HEK293 (cell line): ENCODE measurements at regions not wholly inside any gene's neighbourhood (a gene's known extent, or its start where the extent isn't known, plus 50 kb on each side); places are given as distances from the start of the nearest gene placed in this dataset.

Experiments used
- CTCF ChIA-PET: fragments of 350-600 bp; formaldehyde crosslinking; extraction: SDS; loops from one replicate; lab custom pipeline; 2021; ENCODE audit warnings: antibody characterized with exemption; lab: Yijun Ruan, JAX
- POLR2A ChIA-PET: fragments of 300-600 bp; formaldehyde crosslinking; extraction: SDS; loops from one replicate; lab custom pipeline; 2020; ENCODE audit warnings: antibody characterized with exemption, inconsistent platforms; lab: Yijun Ruan, JAX
- H3K27ac ChIP-seq: fragments of 200-500 bp; sonication (Bioruptor generic); 2 replicates; pipeline ENCODE4 v1.5.1; 2014; ENCODE audit warnings: low read depth, low read length, control low read depth, inconsistent platforms; ENCODE audit errors: extremely low read depth
- H3K36me3 ChIP-seq, 2 experiments: fragments of 200-500 bp in 1 of 2; sonication (Bioruptor generic) in 1 of 2; 1 replicate in 1 of 2; 2 replicates in 1 of 2; pipeline ENCODE4 v1.5.1; 2014 to 2017; ENCODE audit warnings: inconsistent platforms in 2 of 2, low read length in 2 of 2; ENCODE audit not compliant: control insufficient read depth in 2 of 2, insufficient read depth in 1 of 2
- H3K4me1 ChIP-seq: fragments of 200-500 bp; sonication (Bioruptor generic); 2 replicates; pipeline ENCODE4 v1.5.1; 2014; ENCODE audit warnings: mild to moderate bottlenecking, low read length, inconsistent platforms; ENCODE audit not compliant: control insufficient read depth, insufficient read depth
- H3K4me3 ChIP-seq: 2 replicates; pipeline ENCODE4 v1.5.1; 2011; ENCODE audit warnings: low read depth, mild to moderate bottlenecking, control low read depth, low read length, moderate library complexity
- H3K9me3 ChIP-seq: fragments of 200-500 bp; sonication (Bioruptor generic); 2 replicates; pipeline ENCODE4 v1.5.1; 2014; ENCODE audit warnings: low read depth, low read length, inconsistent platforms; ENCODE audit not compliant: control insufficient read depth, insufficient read depth
- EGR2 ChIP-seq: fragments of 450-650 bp; formaldehyde crosslinking; IDR thresholded peaks from 2 replicates; pipeline ENCODE4 v1.5.1; 2016; ENCODE audit warnings: low read depth, missing biosample characterization, missing genetic modification characterization
- FEZF1 ChIP-seq: fragments of 450-650 bp; formaldehyde crosslinking; IDR thresholded peaks from 2 replicates; pipeline ENCODE4 v1.5.1; 2016; ENCODE audit warnings: missing biosample characterization, missing genetic modification characterization
- GLIS2 ChIP-seq: fragments of 450-650 bp; formaldehyde crosslinking; IDR thresholded peaks from 2 replicates; pipeline ENCODE4 v1.5.1; 2016; ENCODE audit warnings: missing biosample characterization, missing genetic modification characterization
- HOXD13 ChIP-seq: sonication (generic); formaldehyde crosslinking; IDR thresholded peaks from 2 replicates; pipeline ENCODE4 v1.8.0; 2022; ENCODE audit warnings: missing genetic modification reagents, borderline replicate concordance
- KLF10 ChIP-seq: fragments of 450-650 bp; IDR thresholded peaks from 2 replicates; pipeline ENCODE4 v1.5.1; 2018; ENCODE audit warnings: missing biosample characterization, mild to moderate bottlenecking, missing genetic modification characterization
- PRDM2 ChIP-seq: fragments of 450-650 bp; formaldehyde crosslinking; IDR thresholded peaks from 2 replicates; pipeline ENCODE4 v1.5.1; 2016; ENCODE audit warnings: missing biosample characterization, missing genetic modification characterization, borderline replicate concordance
- YY2 ChIP-seq: fragments of 450-650 bp; formaldehyde crosslinking; IDR thresholded peaks from 2 replicates; pipeline ENCODE4 v1.5.1; 2016; ENCODE audit warnings: missing biosample characterization, missing genetic modification characterization
- ZFP37 ChIP-seq: fragments of 450-650 bp; formaldehyde crosslinking; IDR thresholded peaks from 2 replicates; pipeline ENCODE4 v1.5.1; 2016; ENCODE audit warnings: missing biosample characterization, missing genetic modification characterization
- ZFP69B ChIP-seq: fragments of 450-650 bp; formaldehyde crosslinking; IDR thresholded peaks from 2 replicates; pipeline ENCODE4 v1.5.1; 2016; ENCODE audit warnings: missing biosample characterization, missing genetic modification characterization
- ZNF146 ChIP-seq: fragments of 450-650 bp; formaldehyde crosslinking; IDR thresholded peaks from 2 replicates; pipeline ENCODE4 v1.5.1; 2016; ENCODE audit warnings: missing biosample characterization, missing genetic modification characterization
- ZNF174 ChIP-seq: fragments of 450-650 bp; formaldehyde crosslinking; IDR thresholded peaks from 2 replicates; pipeline ENCODE4 v1.5.0; 2017; ENCODE audit warnings: missing biosample characterization, mild to moderate bottlenecking, missing genetic modification characterization
- ZNF184 ChIP-seq: fragments of 450-650 bp; IDR thresholded peaks from 2 replicates; pipeline ENCODE4 v1.5.1; 2018; ENCODE audit warnings: missing biosample characterization, mild to moderate bottlenecking, missing genetic modification characterization
- ZNF211 ChIP-seq: fragments of 450-650 bp; formaldehyde crosslinking; IDR thresholded peaks from 2 replicates; pipeline ENCODE4 v1.5.1; 2016; ENCODE audit warnings: low read depth, missing biosample characterization, missing genetic modification characterization
- ZNF221 ChIP-seq: fragments of 450-650 bp; formaldehyde crosslinking; IDR thresholded peaks from 2 replicates; pipeline ENCODE4 v1.5.1; 2017; ENCODE audit warnings: missing biosample characterization, missing genetic modification characterization, borderline replicate concordance
- ZNF280D ChIP-seq: fragments of 450-650 bp; formaldehyde crosslinking; IDR thresholded peaks from 2 replicates; pipeline ENCODE4 v1.5.1; 2016; ENCODE audit warnings: missing biosample characterization, missing genetic modification characterization
- ZNF311 ChIP-seq: fragments of 450-650 bp; formaldehyde crosslinking; IDR thresholded peaks from 2 replicates; pipeline ENCODE4 v1.5.1; 2017; ENCODE audit warnings: missing biosample characterization, missing genetic modification characterization, borderline replicate concordance
- ZNF335 ChIP-seq: fragments of 450-650 bp; formaldehyde crosslinking; conservative IDR thresholded peaks from 2 replicates; pipeline ENCODE4 v1.5.1; 2016; ENCODE audit warnings: missing biosample characterization, missing genetic modification characterization
- ZNF416 ChIP-seq: fragments of 450-650 bp; formaldehyde crosslinking; IDR thresholded peaks from 2 replicates; pipeline ENCODE4 v1.5.1; 2016; ENCODE audit warnings: missing biosample characterization, missing genetic modification characterization
- ZNF426 ChIP-seq: fragments of 450-650 bp; formaldehyde crosslinking; IDR thresholded peaks from 2 replicates; pipeline ENCODE4 v1.5.1; 2017; ENCODE audit warnings: missing biosample characterization, missing genetic modification characterization, mild to moderate bottlenecking, inconsistent platforms, moderate library complexity
- ZNF513 ChIP-seq: fragments of 450-650 bp; IDR thresholded peaks from 2 replicates; pipeline ENCODE4 v1.5.1; 2018; ENCODE audit warnings: missing biosample characterization, missing genetic modification characterization
- ZNF529 ChIP-seq: fragments of 450-650 bp; formaldehyde crosslinking; IDR thresholded peaks from 2 replicates; pipeline ENCODE4 v1.5.1; 2017; ENCODE audit warnings: missing genetic modification characterization, missing biosample characterization; ENCODE audit not compliant: insufficient replicate concordance
- ZNF548 ChIP-seq: fragments of 450-650 bp; formaldehyde crosslinking; IDR thresholded peaks from 2 replicates; pipeline ENCODE4 v1.5.1; 2016; ENCODE audit warnings: missing biosample characterization, missing genetic modification characterization
- ZNF624 ChIP-seq: fragments of 450-650 bp; formaldehyde crosslinking; IDR thresholded peaks from 2 replicates; pipeline ENCODE4 v1.5.1; 2017; ENCODE audit warnings: missing biosample characterization, missing genetic modification characterization
- ZNF707 ChIP-seq: fragments of 450-650 bp; formaldehyde crosslinking; IDR thresholded peaks from 2 replicates; pipeline ENCODE4 v1.5.1; 2016; ENCODE audit warnings: missing biosample characterization, missing genetic modification characterization
- ZNF843 ChIP-seq: fragments of 450-650 bp; formaldehyde crosslinking; IDR thresholded peaks from 2 replicates; pipeline ENCODE4 v1.5.1; 2016; ENCODE audit warnings: missing biosample characterization, missing genetic modification characterization
- ZSCAN4 ChIP-seq: fragments of 450-650 bp; formaldehyde crosslinking; IDR thresholded peaks from 2 replicates; pipeline ENCODE4 v1.5.1; 2017; ENCODE audit warnings: missing biosample characterization, missing genetic modification characterization

- POLR2A ChIA-PET = no interaction called here
- Histone ChIP-seq H3K4me1 (no peaks in the 10 kb centered on the region), H3K4me3 (no peak overlapping the region)
- TF ChIP-seq PRDM2 (tag by site-specific recombination) = no peak
- no peak for TF ChIP-seq ZNF280D (tag by site-specific recombination)
- no peak for TF ChIP-seq ZNF221 (tag by site-specific recombination)
- TF ChIP-seq ZNF843 (tag by site-specific recombination) = no peak
- no peak for TF ChIP-seq ZNF426 (tag by site-specific recombination)
- no peak for TF ChIP-seq ZNF184 (tag by site-specific recombination)
- no peak for TF ChIP-seq KLF10 (tag by site-specific recombination)
- TF ChIP-seq FEZF1 (tag by site-specific recombination) = no peak
- TF ChIP-seq ZFP37 (tag by site-specific recombination) = no peak
- no peak for TF ChIP-seq ZNF529 (tag by site-specific recombination)
- TF ChIP-seq HOXD13 (CRISPR knock-in tag) = no peak
- no peak for TF ChIP-seq ZNF335 (tag by site-specific recombination)
- no peak for TF ChIP-seq ZNF146
- TF ChIP-seq, all 188 proteins: peak for 0
- CTCF ChIA-PET = no interaction called here
- no peak overlapping the region for H3K27ac ChIP-seq
- H3K36me3 ChIP-seq = no peaks in the 10 kb centered on the region
- no peaks in the 10 kb centered on the region for H3K9me3 ChIP-seq
Measured at GRCh38 chr18:66334534-66334933, 269.4 kb downstream of the CDH19 start.

- no peak overlapping the region for H3K4me3 ChIP-seq
- H3K4me1 ChIP-seq = no peaks in the 10 kb centered on the region
- no peaks in the 10 kb centered on the region for H3K36me3 ChIP-seq
- POLR2A ChIA-PET = no interaction called here
- H3K9me3 ChIP-seq = no peaks in the 10 kb centered on the region
- H3K27ac ChIP-seq = no peak overlapping the region
- CTCF ChIA-PET = interaction anchor here (1.4 kb wide), 1 partner anchor 10 kb away, joined by 3 read pairs; no protein-coding TSS in a partner anchor
- no peak for TF ChIP-seq ZNF416 (tag by site-specific recombination)
- TF ChIP-seq ZNF707 (tag by site-specific recombination) = no peak
- TF ChIP-seq ZNF624 (tag by site-specific recombination) = no peak
- no peak for TF ChIP-seq KLF10 (tag by site-specific recombination)
- no peak for TF ChIP-seq EGR2 (tag by site-specific recombination)
- TF ChIP-seq ZSCAN4 (tag by site-specific recombination) = no peak
- no peak for TF ChIP-seq ZNF548 (tag by site-specific recombination)
- TF ChIP-seq ZFP69B = no peak
- no peak for TF ChIP-seq GLIS2 (tag by site-specific recombination)
- TF ChIP-seq ZNF311 = no peak
- TF ChIP-seq ZNF211 = no peak
- TF ChIP-seq ZNF513 (tag by site-specific recombination) = no peak
- TF ChIP-seq YY2 (tag by site-specific recombination) = no peak
- no peak for TF ChIP-seq ZNF174 (tag by site-specific recombination)
Measured at GRCh38 chr18:66329716-66330115, 274.2 kb downstream of the CDH19 start.
